ENCODE measurements at regions not wholly inside any gene's neighbourhood (a gene's known extent, or its start where the extent isn't known, plus 50 kb on each side); places are given as distances from the start of the nearest gene placed in this dataset.
"Not testable (repeated sequence)": the region's sequence is repeated elsewhere in the genome, so short reads cannot be mapped to it uniquely, and the experiment has no call there.

DNA sequence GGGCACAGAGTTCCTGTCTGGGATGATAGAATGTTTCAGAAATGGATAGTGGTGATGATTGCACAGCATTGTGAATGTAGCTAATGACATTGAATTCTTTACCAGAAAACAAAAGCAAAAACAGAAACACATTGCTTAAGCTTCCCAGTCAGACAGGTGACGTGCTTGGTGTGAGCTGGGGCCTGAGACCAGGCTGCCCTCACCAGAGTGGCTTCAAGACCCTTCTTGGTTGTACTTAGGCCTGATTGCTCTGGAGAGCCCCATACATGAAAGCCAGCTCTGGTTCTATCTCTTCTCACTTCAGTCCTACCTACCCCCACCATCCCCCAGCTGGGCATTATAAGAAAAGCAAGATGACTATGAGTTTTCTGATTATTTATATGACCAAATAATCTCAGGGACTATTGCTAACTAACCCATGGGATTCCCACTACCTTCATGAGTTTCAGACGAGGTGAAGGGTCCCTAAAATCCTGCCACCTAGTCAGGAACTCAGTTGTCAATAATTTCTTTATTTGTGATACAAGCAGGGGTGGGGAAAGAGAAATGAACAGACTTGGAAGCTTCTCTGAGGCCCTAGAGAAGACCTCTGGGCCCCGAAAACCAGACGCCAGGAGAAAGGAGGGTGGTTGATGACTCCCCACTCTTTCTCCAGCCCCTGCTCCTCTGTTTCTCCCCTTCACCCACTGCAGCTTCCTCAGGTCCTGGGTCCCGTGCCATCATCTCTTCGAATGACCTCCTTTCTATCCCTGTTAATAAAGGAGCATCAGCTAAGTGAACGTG, 5289.0 kb upstream of the TPTE start:
- TF ChIP-seq, protein P1, sequence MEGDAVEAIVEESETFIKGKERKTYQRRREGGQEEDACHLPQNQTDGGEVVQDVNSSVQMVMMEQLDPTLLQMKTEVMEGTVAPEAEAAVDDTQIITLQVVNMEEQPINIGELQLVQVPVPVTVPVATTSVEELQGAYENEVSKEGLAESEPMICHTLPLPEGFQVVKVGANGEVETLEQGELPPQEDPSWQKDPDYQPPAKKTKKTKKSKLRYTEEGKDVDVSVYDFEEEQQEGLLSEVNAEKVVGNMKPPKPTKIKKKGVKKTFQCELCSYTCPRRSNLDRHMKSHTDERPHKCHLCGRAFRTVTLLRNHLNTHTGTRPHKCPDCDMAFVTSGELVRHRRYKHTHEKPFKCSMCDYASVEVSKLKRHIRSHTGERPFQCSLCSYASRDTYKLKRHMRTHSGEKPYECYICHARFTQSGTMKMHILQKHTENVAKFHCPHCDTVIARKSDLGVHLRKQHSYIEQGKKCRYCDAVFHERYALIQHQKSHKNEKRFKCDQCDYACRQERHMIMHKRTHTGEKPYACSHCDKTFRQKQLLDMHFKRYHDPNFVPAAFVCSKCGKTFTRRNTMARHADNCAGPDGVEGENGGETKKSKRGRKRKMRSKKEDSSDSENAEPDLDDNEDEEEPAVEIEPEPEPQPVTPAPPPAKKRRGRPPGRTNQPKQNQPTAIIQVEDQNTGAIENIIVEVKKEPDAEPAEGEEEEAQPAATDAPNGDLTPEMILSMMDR (conservative IDR thresholded peaks at IDR 0.05 in 1 of 2, IDR thresholded peaks at IDR 0.05 in 1 of 2; ENCODE audit: extremely low read depth in 1 of 2, insufficient read depth in 1 of 2, low read depth in 1 of 2, low read length in 2 of 2): not testable (repeated sequence)
- not testable (repeated sequence) for TF ChIP-seq EZH2 (IDR thresholded peaks at IDR 0.05; ENCODE audit: borderline replicate concordance, low read length)
